A673 (cell line): ENCODE measurements at regions not wholly inside any gene's neighbourhood (a gene's known extent, or its start where the extent isn't known, plus 50 kb on each side); places are given as distances from the start of the nearest gene placed in this dataset.

Source experiments
- CTCF ChIP-seq: fragments of 300-800, 200-600 bp; sonication (generic); conservative IDR thresholded peaks from 2 replicates; pipeline ENCODE4 v1.5.1; 2017; ENCODE audit warnings: low read depth, mild to moderate bottlenecking, antibody characterized with exemption, low read length, moderate library complexity, mixed read lengths
- EZH2 ChIP-seq: fragments of 200-600 bp; sonication (generic); IDR thresholded peaks from 2 replicates; pipeline ENCODE4 v1.6.1; 2017; ENCODE audit warnings: borderline replicate concordance, low read depth, mild to moderate bottlenecking, mixed read lengths, antibody characterized with exemption, low read length; ENCODE audit not compliant: poor library complexity, severe bottlenecking

- TF ChIP-seq CTCF (no peak), EZH2 (no peak)
These were observed 73.9 kb upstream of the SOX4 start for GRCh38 chr6:21519642-21520041.
